K562 (cell line): ENCODE measurements at regions not wholly inside any gene's neighbourhood (a gene's known extent, or its start where the extent isn't known, plus 50 kb on each side); places are given as distances from the start of the nearest gene placed in this dataset.
A peak's percentile ranks its signal among the peaks of the same experiment; 100 is the strongest.

Experiments
- ARID3B ChIP-seq: fragments of 250-450 bp; sonication (Bioruptor Pico); IDR thresholded peaks from 2 replicates; pipeline ENCODE4 v1.4.0; 2020; ENCODE audit warnings: borderline replicate concordance
- CHCHD3 ChIP-seq: fragments of 250-450 bp; sonication (Bioruptor Pico); IDR thresholded peaks from 2 replicates; pipeline ENCODE4 v2.1.2; 2022; ENCODE audit warnings: mild to moderate bottlenecking
- DACH1 ChIP-seq: fragments of 450-650 bp; IDR thresholded peaks from 2 replicates; pipeline ENCODE4 v1.6.1; 2018; ENCODE audit not compliant: partially characterized antibody
- E2F1 ChIP-seq: sonication (generic); formaldehyde crosslinking; IDR thresholded peaks from 2 replicates; pipeline ENCODE4 v1.8.1; 2023; ENCODE audit warnings: mild to moderate bottlenecking, missing genetic modification reagents, moderate library complexity
- FOXK1 ChIP-seq: sonication (generic); formaldehyde crosslinking; IDR thresholded peaks from 2 replicates; pipeline ENCODE4 v1.8.0; 2022; ENCODE audit warnings: missing genetic modification reagents, mild to moderate bottlenecking, borderline replicate concordance
- HNRNPUL1 ChIP-seq: fragments of 200-400 bp; formaldehyde crosslinking; IDR thresholded peaks from 2 replicates; pipeline ENCODE4 v1.6.1; 2017; ENCODE audit warnings: low read length
- HOXB6 ChIP-seq: fragments of 250-450 bp; sonication (Bioruptor Pico); IDR thresholded peaks from 2 replicates; pipeline ENCODE4 v1.5.1; 2022; ENCODE audit warnings: mild to moderate bottlenecking, borderline replicate concordance
- ID3 ChIP-seq, 2 experiments: fragments of 250-450 bp in 1 of 2; fragments of 450-650 bp in 1 of 2; sonication (Bioruptor Pico) in 1 of 2; IDR thresholded peaks; 2 replicates each; pipeline versions ENCODE4 v1.6.1 to v1.8.0; 2016 to 2021; ENCODE audit warnings: mild to moderate bottlenecking in 2 of 2, moderate library complexity in 2 of 2, missing compliant biosample characterization in 1 of 2, missing genetic modification characterization in 1 of 2
- MAFF ChIP-seq: IDR thresholded peaks from 2 replicates; pipeline ENCODE4 v1.6.1; 2012; ENCODE audit warnings: low read length, improper control_type of control experiment
- MBD1 ChIP-seq: fragments of 250-450 bp; sonication (Bioruptor Pico); IDR thresholded peaks from 2 replicates; pipeline ENCODE4 v1.8.0; 2022; ENCODE audit warnings: inconsistent platforms
- PHF21A ChIP-seq: fragments of 450-650 bp; IDR thresholded peaks from 2 replicates; pipeline ENCODE4 v1.6.1; 2017; ENCODE audit warnings: low read depth, borderline replicate concordance
- PKNOX1 ChIP-seq: fragments of 450-650 bp; IDR thresholded peaks from 2 replicates; pipeline ENCODE4 v1.6.1; 2016
- SLC30A9 ChIP-seq: fragments of 250-450 bp; sonication (Bioruptor Pico); IDR thresholded peaks from 2 replicates; pipeline ENCODE4 v1.8.0; 2022; ENCODE audit warnings: mild to moderate bottlenecking, moderate library complexity
- TEAD4 ChIP-seq, 2 experiments: sonication (generic) in 1 of 2; formaldehyde crosslinking in 1 of 2; IDR thresholded peaks; 2 replicates each; pipeline versions ENCODE4 v1.6.1 to v1.8.0; 2012 to 2022; ENCODE audit warnings: borderline replicate concordance in 1 of 2, inconsistent platforms in 1 of 2, low read length in 1 of 2, mild to moderate bottlenecking in 1 of 2, missing genetic modification reagents in 1 of 2
- ZEB2 ChIP-seq: fragments of 450-650 bp; IDR thresholded peaks from 2 replicates; pipeline ENCODE4 v1.6.1; 2016
- ZNF175 ChIP-seq: fragments of 200-800 bp; sonication (Bioruptor generic); IDR thresholded peaks from 2 replicates; pipeline ENCODE4 v1.6.1; 2016; ENCODE audit warnings: low read depth, mild to moderate bottlenecking, missing genetic modification characterization, missing compliant biosample characterization
- ZNF449 ChIP-seq: fragments of 250-450 bp; sonication (Bioruptor Pico); IDR thresholded peaks from 2 replicates; pipeline ENCODE4 v1.8.0; 2022; ENCODE audit warnings: moderate library complexity, mild to moderate bottlenecking, inconsistent platforms
- ZNF740 ChIP-seq, 3 experiments: fragments of 200-800 bp in 1 of 3; sonication (Bioruptor generic) in 1 of 3; sonication (generic) in 1 of 3; formaldehyde crosslinking in 1 of 3; IDR thresholded peaks; 2 replicates each; pipeline versions ENCODE4 v1.6.1 to v1.8.0; 2016 to 2022; ENCODE audit warnings: mild to moderate bottlenecking in 2 of 3, missing compliant biosample characterization in 2 of 3, missing genetic modification characterization in 2 of 3, missing genetic modification reagents in 1 of 3

- no peak for TF ChIP-seq ZNF449 (CRISPR knock-in tag)
- peak; percentile 64; the same call in 1 of the 2 replicates for TF ChIP-seq MAFF
- TF ChIP-seq FOXK1 (CRISPR knock-in tag) = 0 out of 2 replicates have a peak, but pooled peaks have one; percentile 18
- TF ChIP-seq ARID3B (CRISPR knock-in tag) = no peak
- no peak for TF ChIP-seq HNRNPUL1
- TF ChIP-seq DACH1 = no peak
- no peak for TF ChIP-seq MBD1 (CRISPR knock-in tag)
- no peak for TF ChIP-seq CHCHD3 (CRISPR knock-in tag)
- no peak for TF ChIP-seq PHF21A
- no peak for TF ChIP-seq HOXB6 (CRISPR knock-in tag)
- peak; percentile 72 for TF ChIP-seq PKNOX1
- no peak for TF ChIP-seq SLC30A9 (CRISPR knock-in tag)
- TF ChIP-seq ID3 (CRISPR knock-in tag; IDR thresholded peaks at IDR 0.05) = no peak
- TF ChIP-seq ID3 (tag; IDR thresholded peaks at IDR 0.05) = no peak
- TF ChIP-seq E2F1 (CRISPR knock-in tag) = no peak
- TF ChIP-seq ZNF740 (CRISPR knock-in tag; IDR thresholded peaks at IDR 0.05) = no peak
- no peak for TF ChIP-seq ZNF740 (tag; IDR thresholded peaks at IDR 0.05)
- TF ChIP-seq ZEB2 = no peak
- TF ChIP-seq ZNF175 (CRISPR knock-in tag) = no peak
- TF ChIP-seq TEAD4 (IDR thresholded peaks at IDR 0.05; ENCODE audit: low read length) = peak; percentile 46; the same call in 1 of the 2 replicates
- no peak for TF ChIP-seq TEAD4 (CRISPR knock-in tag; IDR thresholded peaks at IDR 0.05; ENCODE audit: borderline replicate concordance)
Measured at GRCh38 chr7:128155100-128155740, 85.9 kb upstream of the LEP start (continued).
